ENCODE measurements at regions not wholly inside any gene's neighbourhood (a gene's known extent, or its start where the extent isn't known, plus 50 kb on each side); places are given as distances from the start of the nearest gene placed in this dataset.
A peak's percentile ranks its signal among the peaks of the same experiment; 100 is the strongest.
"Not testable (repeated sequence)": the region's sequence is repeated elsewhere in the genome, so short reads cannot be mapped to it uniquely, and the experiment has no call there.

- no peak for ATAC-seq
- Mint-ChIP-seq H3K27ac (no peak overlapping the region), H3K36me3 (no peaks in the 10 kb centered on the region), H3K9me3 (no peaks in the 10 kb centered on the region)
- DNase-seq (ENCODE audit: low spot score in 2 of 2): no peak
Measured at GRCh38 chr3:117005911-117006522, 296.4 kb downstream of the TUSC7 start.

GRCh38 chr3:117010318-117010717 lies 300.7 kb downstream of the TUSC7 start:
- no peak for ATAC-seq
- no peaks in the 10 kb centered on the region for H3K36me3 Mint-ChIP-seq
- H3K9me3 Mint-ChIP-seq: peaks cover 6 to 7% of the 10 kb centered on the region in 2 donors
- DNase-seq (ENCODE audit: low spot score in 2 of 2): no peak
- no peak overlapping the region for H3K27ac Mint-ChIP-seq

- ATAC-seq (no peak), DNase-seq (ENCODE audit: low spot score in 2 of 2) (no peak)
- Mint-ChIP-seq H3K36me3 (no peaks in the 10 kb centered on the region), H3K27ac (no peak overlapping the region), H3K9me3 (peaks cover 6 to 7% of the 10 kb centered on the region in 2 donors)
Measured at GRCh38 chr3:117011687-117012250, 302.2 kb downstream of the TUSC7 start.

- peaks cover 6 to 11% of the 10 kb centered on the region in 2 donors for H3K9me3 Mint-ChIP-seq
- no peak overlapping the region for H3K27ac Mint-ChIP-seq
- H3K36me3 Mint-ChIP-seq: no peaks in the 10 kb centered on the region
- ATAC-seq (no peak), DNase-seq (ENCODE audit: low spot score in 2 of 2) (no peak)
Measured at GRCh38 chr3:117016378-117016777, 306.8 kb downstream of the TUSC7 start.

GRCh38 chr3:117017135-117017894 lies 307.7 kb downstream of the TUSC7 start:
- H3K9me3 Mint-ChIP-seq: peaks cover 0 to 4% of the 10 kb centered on the region in 2 donors
- no peak for ATAC-seq
- H3K27ac Mint-ChIP-seq: no peak overlapping the region
- H3K36me3 Mint-ChIP-seq: no peaks in the 10 kb centered on the region
- no peak for DNase-seq (ENCODE audit: low spot score in 2 of 2)

- H3K36me3 Mint-ChIP-seq: no peaks in the 10 kb centered on the region
- H3K27ac Mint-ChIP-seq: no peak overlapping the region
- ATAC-seq (no peak), DNase-seq (ENCODE audit: low spot score in 2 of 2) (no peak)
- H3K9me3 Mint-ChIP-seq: peaks cover 2 to 4% of the 10 kb centered on the region in 2 donors
Measured at GRCh38 chr3:117018655-117019054, 309.1 kb downstream of the TUSC7 start.

GRCh38 chr3:117019082-117019713 lies 309.6 kb downstream of the TUSC7 start:
- Mint-ChIP-seq H3K36me3 (no peaks in the 10 kb centered on the region), H3K9me3 (peaks cover 4% of the 10 kb centered on the region in 2 donors)
- ATAC-seq: peak in 1 of 2 donors; percentile 51

GRCh38 chr3:117026401-117026800 lies 316.8 kb downstream of the TUSC7 start:
- Mint-ChIP-seq H3K27ac (no peak overlapping the region), H3K36me3 (peaks cover 0 to 5% of the 10 kb centered on the region in 2 donors), H3K9me3 (peaks cover 6 to 13% of the 10 kb centered on the region in 2 donors)
- no peak for ATAC-seq
- DNase-seq (ENCODE audit: low spot score in 2 of 2): no peak

More at GRCh38 chr3:117019082-117019713, 309.6 kb downstream of the TUSC7 start:
- peak in 1 of 2 donors; percentile 6 for DNase-seq (ENCODE audit: low spot score in 2 of 2)
- no peak overlapping the region for H3K27ac Mint-ChIP-seq

GRCh38 chr3:117035745-117036144 lies 326.2 kb downstream of the TUSC7 start:
- ATAC-seq: no peak
- DNase-seq (ENCODE audit: low spot score in 2 of 2): no peak
- no peak overlapping the region for H3K27ac Mint-ChIP-seq
- H3K9me3 Mint-ChIP-seq: peaks cover 0 to 9% of the 10 kb centered on the region in 2 donors
- H3K36me3 Mint-ChIP-seq: no peaks in the 10 kb centered on the region

GRCh38 chr3:117036259-117036799 lies 326.8 kb downstream of the TUSC7 start:
- no peak for ATAC-seq
- no peak for DNase-seq (ENCODE audit: low spot score in 2 of 2)
- H3K9me3 Mint-ChIP-seq: peaks cover 0 to 9% of the 10 kb centered on the region in 2 donors

GRCh38 chr3:117045143-117045542 lies 335.6 kb downstream of the TUSC7 start:
- Mint-ChIP-seq H3K27ac (no peak overlapping the region), H3K9me3 (peaks cover 5 to 6% of the 10 kb centered on the region in 2 donors), H3K36me3 (no peaks in the 10 kb centered on the region)
- no peak for ATAC-seq
- DNase-seq (ENCODE audit: low spot score in 2 of 2): no peak

More at GRCh38 chr3:117036259-117036799, 326.8 kb downstream of the TUSC7 start:
- Mint-ChIP-seq H3K27ac (no peak overlapping the region), H3K36me3 (no peaks in the 10 kb centered on the region)

- Mint-ChIP-seq H3K9me3 (peaks cover 5 to 6% of the 10 kb centered on the region in 2 donors), H3K36me3 (no peaks in the 10 kb centered on the region), H3K27ac (no peak overlapping the region)
- ATAC-seq: no peak
- DNase-seq (ENCODE audit: low spot score in 2 of 2): no peak
Measured at GRCh38 chr3:117047951-117048705, 338.5 kb downstream of the TUSC7 start.

- Mint-ChIP-seq H3K9me3 (peaks cover 5 to 6% of the 10 kb centered on the region in 2 donors), H3K36me3 (no peaks in the 10 kb centered on the region), H3K27ac (no peak overlapping the region)
- ATAC-seq: no peak
- no peak for DNase-seq (ENCODE audit: low spot score in 2 of 2)
Measured at GRCh38 chr3:117052395-117052794, 342.8 kb downstream of the TUSC7 start.

GRCh38 chr3:117054556-117054955 lies 345.0 kb downstream of the TUSC7 start:
- H3K9me3 Mint-ChIP-seq: peaks cover 0 to 2% of the 10 kb centered on the region in 2 donors
- DNase-seq (ENCODE audit: low spot score in 2 of 2) (no peak), ATAC-seq (no peak)
- H3K36me3 Mint-ChIP-seq: no peaks in the 10 kb centered on the region
- no peak overlapping the region for H3K27ac Mint-ChIP-seq

GRCh38 chr3:117056946-117057345 lies 347.4 kb downstream of the TUSC7 start:
- not testable (repeated sequence) for DNase-seq (ENCODE audit: low spot score in 2 of 2); H3K36me3 Mint-ChIP-seq; H3K9me3 Mint-ChIP-seq; H3K27ac Mint-ChIP-seq; ATAC-seq

Measured in activated naive CD4-positive, alpha-beta T cell treated with anti-CD3 and anti-CD28 coated beads, Interleukin-2, amount 50 U/mL, for 72 hours (primary cell).